Natural killer cell (primary cell): ENCODE measurements at regions not wholly inside any gene's neighbourhood (a gene's known extent, or its start where the extent isn't known, plus 50 kb on each side); places are given as distances from the start of the nearest gene placed in this dataset.

ENCODE experiments used
- ATAC-seq, 3 donors: fragments of 150-1000 bp in 2 of 3; fragments of 200-7000 bp in 1 of 3; cut with Tn5 transposase; 1 replicate in 1 of 3; 2 replicates in 2 of 3; pipeline ENCODE4 v1.10.0; 2021; ENCODE audit warnings: mild to moderate bottlenecking in 2 of 3, moderate library complexity in 2 of 3
- DNase-seq, 2 donors: peaks; one replicate each; pipeline versions ENCODE4 v3.0.0 to v3.0.0-alpha.2; 2013 to 2021; ENCODE audit warnings: mixed read lengths in 1 of 2
- H3K27ac ChIP-seq: one replicate; pipeline ENCODE4 v1.5.1; 2013; ENCODE audit warnings: mild to moderate bottlenecking, low read length
- H3K27me3 ChIP-seq: one replicate; pipeline ENCODE4 v1.6.1; 2013; ENCODE audit warnings: low read length; ENCODE audit not compliant: control insufficient read depth, insufficient read depth
- H3K36me3 ChIP-seq: one replicate; pipeline ENCODE4 v1.6.1; 2013; ENCODE audit warnings: low read length; ENCODE audit not compliant: control insufficient read depth, insufficient read depth
- H3K4me1 ChIP-seq: one replicate; pipeline ENCODE4 v1.6.1; 2013; ENCODE audit warnings: low read length; ENCODE audit not compliant: control insufficient read depth, insufficient read depth
- H3K4me3 ChIP-seq: one replicate; pipeline ENCODE4 v1.5.1; 2013; ENCODE audit warnings: low read length
- H3K9me3 ChIP-seq: one replicate; pipeline ENCODE4 v1.6.1; 2013; ENCODE audit warnings: low read length; ENCODE audit not compliant: control insufficient read depth, insufficient read depth
- H3K27ac Mint-ChIP-seq, 2 donors: one replicate each; pipeline ENCODE4 v1.8.0; 2022; ENCODE audit warnings: mild to moderate bottlenecking in 2 of 2, mixed read lengths in 2 of 2, moderate library complexity in 1 of 2
- H3K27me3 Mint-ChIP-seq, 2 donors: one replicate each; pipeline ENCODE4 v1.8.0; 2022; ENCODE audit warnings: low read depth in 2 of 2, mixed read lengths in 2 of 2
- H3K36me3 Mint-ChIP-seq: one replicate; pipeline ENCODE4 v1.8.0; 2022; ENCODE audit warnings: mixed read lengths
- H3K4me1 Mint-ChIP-seq, 2 donors: one replicate each; pipeline ENCODE4 v1.8.0; 2022; ENCODE audit warnings: mixed read lengths in 2 of 2
- H3K4me3 Mint-ChIP-seq: one replicate; pipeline ENCODE4 v1.8.0; 2022; ENCODE audit warnings: mild to moderate bottlenecking, moderate library complexity, mixed read lengths
- H3K9me3 Mint-ChIP-seq, 2 donors: one replicate each; pipeline ENCODE4 v1.8.0; 2022; ENCODE audit warnings: mixed read lengths in 2 of 2
- CTCF ChIP-seq: fragments of 200-600 bp; IDR thresholded peaks from one replicate; pipeline ENCODE4 v1.8.0; 2022; ENCODE audit warnings: antibody characterized with exemption
- whole genome bisulfite sequencing: methylation state at CpG from one replicate; pipeline ENCODE4 v1.1.7; 2013; ENCODE audit warnings: missing lambda C conversion rate; ENCODE audit not compliant: insufficient coverage; 5-methylcytosine and 5-hydroxymethylcytosine counted together
- intact Hi-C: fragments of 100-400 bp; cut with micrococcal nuclease; formaldehyde crosslinking; loops from one replicate; pipeline ENCODE4 v1.14.2; 2022

- Histone ChIP-seq H3K27ac (no peak overlapping the region), H3K9me3 (no peaks in the 10 kb centered on the region), H3K4me3 (no peak overlapping the region), H3K4me1 (no peaks in the 10 kb centered on the region), H3K36me3 (no peaks in the 10 kb centered on the region), H3K27me3 (no peaks in the 10 kb centered on the region)
- intact Hi-C loops, result no loop called here
- no peak overlapping the region for H3K27ac Mint-ChIP-seq
- ATAC-seq (no peak), DNase-seq (no peak)
- no peak overlapping the region for H3K4me3 Mint-ChIP-seq
- H3K4me1 Mint-ChIP-seq, result no peaks in the 10 kb centered on the region
- H3K36me3 Mint-ChIP-seq, result no peaks in the 10 kb centered on the region
- peaks cover 14 to 18% of the 10 kb centered on the region in 2 donors for H3K9me3 Mint-ChIP-seq
- no peak for TF ChIP-seq CTCF
- no peaks in the 10 kb centered on the region for H3K27me3 Mint-ChIP-seq
- WGBS, result 90% methylated on average over 2 of the region's 3 CpGs
These were observed 193.0 kb upstream of the RGPD4 start for GRCh38 chr2:107633580-107634147.

DNA sequence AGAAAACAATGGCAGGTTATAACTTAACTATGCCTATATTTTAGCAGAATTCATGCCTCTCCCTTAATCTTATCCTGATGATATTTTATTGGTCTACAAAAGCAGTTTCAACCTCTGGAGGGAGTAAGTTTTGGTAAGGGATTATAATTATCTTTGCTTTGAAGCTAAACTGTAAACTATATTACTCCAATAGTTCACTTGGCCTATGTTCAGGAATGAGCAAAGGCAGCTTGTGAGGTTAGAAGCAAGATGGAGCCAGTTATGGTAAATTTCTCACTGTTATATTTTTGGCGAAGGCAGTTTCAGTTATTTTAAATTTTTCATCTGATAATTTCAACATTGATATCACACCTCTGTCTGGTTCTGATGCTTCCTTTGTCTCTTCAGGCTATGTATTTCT, 192.5 kb upstream of the RGPD4 start:
- H3K4me1 Mint-ChIP-seq, result no peaks in the 10 kb centered on the region
- Histone ChIP-seq H3K4me3 (no peak overlapping the region), H3K36me3 (no peaks in the 10 kb centered on the region), H3K9me3 (no peaks in the 10 kb centered on the region), H3K4me1 (no peaks in the 10 kb centered on the region), H3K27ac (no peak overlapping the region), H3K27me3 (no peaks in the 10 kb centered on the region)
- no peak overlapping the region for H3K27ac Mint-ChIP-seq
- no peak for DNase-seq
- 100% methylated on average over 1 of the region's 1 CpG for WGBS
- H3K27me3 Mint-ChIP-seq, result no peaks in the 10 kb centered on the region
- no peak overlapping the region for H3K4me3 Mint-ChIP-seq
- no peak for TF ChIP-seq CTCF
- intact Hi-C loops, result no loop called here
- no peaks in the 10 kb centered on the region for H3K36me3 Mint-ChIP-seq
- ATAC-seq, result no peak
- H3K9me3 Mint-ChIP-seq, result peaks cover 12 to 16% of the 10 kb centered on the region in 2 donors

DNA sequence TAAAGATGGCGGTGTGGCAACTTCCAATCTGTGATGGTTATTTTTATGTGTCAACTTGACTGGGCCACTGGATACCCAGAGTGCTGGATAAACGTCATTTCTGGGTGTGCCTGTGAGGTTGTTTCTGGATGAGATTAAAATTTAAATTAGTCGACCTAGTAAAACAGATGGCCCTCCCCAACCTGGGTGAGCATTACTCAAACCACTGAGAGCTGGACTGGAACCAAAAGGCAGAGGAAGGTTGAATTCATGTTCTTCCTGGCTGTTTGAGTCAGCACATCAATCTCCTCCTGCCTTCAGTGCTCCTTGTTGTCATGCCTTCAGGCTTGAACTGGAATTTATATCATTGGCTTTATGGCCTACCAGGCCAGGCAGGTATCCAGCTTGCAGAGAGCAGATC, 190.8 kb upstream of the RGPD4 start:
- Histone ChIP-seq H3K27me3 (no peaks in the 10 kb centered on the region), H3K27ac (no peak overlapping the region), H3K4me3 (no peak overlapping the region), H3K9me3 (no peaks in the 10 kb centered on the region), H3K4me1 (no peaks in the 10 kb centered on the region), H3K36me3 (no peaks in the 10 kb centered on the region)
- H3K9me3 Mint-ChIP-seq, result peaks cover 10 to 14% of the 10 kb centered on the region in 2 donors
- no peak for TF ChIP-seq CTCF
- no peaks in the 10 kb centered on the region for H3K27me3 Mint-ChIP-seq
- no peak overlapping the region for H3K4me3 Mint-ChIP-seq
- H3K27ac Mint-ChIP-seq, result no peak overlapping the region
- DNase-seq (no peak), ATAC-seq (no peak)
- no peaks in the 10 kb centered on the region for H3K36me3 Mint-ChIP-seq
- 92% methylated on average over 3 of the region's 3 CpGs for WGBS
- intact Hi-C loops, result no loop called here
- no peaks in the 10 kb centered on the region for H3K4me1 Mint-ChIP-seq

DNA sequence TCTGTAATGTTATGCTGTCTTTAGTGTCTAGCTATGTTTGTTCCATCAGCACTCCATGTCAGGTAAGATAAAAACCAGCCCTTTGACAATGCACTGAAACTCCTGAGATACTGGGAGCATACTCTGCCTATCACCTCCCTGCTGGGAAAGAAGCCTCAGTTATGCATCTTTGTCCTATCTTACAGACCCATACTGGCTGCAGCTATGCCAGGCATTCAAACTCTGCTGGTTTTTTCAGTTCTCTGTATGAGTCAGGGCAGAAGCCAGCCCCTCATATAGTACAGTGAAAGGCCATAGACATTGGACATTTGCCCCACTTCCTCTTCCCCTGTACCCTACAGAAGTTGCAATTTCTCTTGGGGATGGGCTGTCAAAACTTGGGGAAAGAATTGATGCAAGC, 181.1 kb upstream of the RGPD4 start:
- no peaks in the 10 kb centered on the region for H3K36me3 ChIP-seq
- intact Hi-C loops, result no loop called here
- H3K4me1 ChIP-seq, result no peaks in the 10 kb centered on the region
- H3K4me3 ChIP-seq, result no peak overlapping the region
- no peak for TF ChIP-seq CTCF
- Mint-ChIP-seq H3K4me1 (no peaks in the 10 kb centered on the region), H3K27ac (no peak overlapping the region), H3K36me3 (peaks cover 20% of the 10 kb centered on the region), H3K9me3 (peaks cover 11 to 23% of the 10 kb centered on the region in 2 donors), H3K27me3 (no peaks in the 10 kb centered on the region), H3K4me3 (no peak overlapping the region)
- H3K27ac ChIP-seq, result no peak overlapping the region
- no peaks in the 10 kb centered on the region for H3K27me3 ChIP-seq
- DNase-seq, result no peak
- peaks cover 19% of the 10 kb centered on the region for H3K9me3 ChIP-seq
- ATAC-seq, result no peak
